ENCODE measurements at regions not wholly inside any gene's neighbourhood (a gene's known extent, or its start where the extent isn't known, plus 50 kb on each side); places are given as distances from the start of the nearest gene placed in this dataset.
"Not testable (repeated sequence)": the region's sequence is repeated elsewhere in the genome, so short reads cannot be mapped to it uniquely, and the experiment has no call there.

GRCh38 chr5:134471858-134472449, 53.5 kb upstream of the JADE2 start:
- DNase-seq (ENCODE audit: low read depth) = not testable (repeated sequence)

GRCh38 chr5:134468921-134469400, 56.5 kb upstream of the JADE2 start:
- DNase-seq (ENCODE audit: low read depth) = no peak

- DNase-seq (ENCODE audit: low read depth) = no peak
Observed at GRCh38 chr5:134467231-134467630, 55.5 kb upstream of the CDKN2AIPNL start.

GRCh38 chr5:134466241-134467069, 54.8 kb upstream of the CDKN2AIPNL start:
- DNase-seq (ENCODE audit: low read depth) = peak; percentile 74

- peak; percentile 85 for DNase-seq (ENCODE audit: low read depth)
Observed at GRCh38 chr5:134465816-134466240, 54.1 kb upstream of the CDKN2AIPNL start.

- no peak for DNase-seq (ENCODE audit: low read depth)
Observed at GRCh38 chr5:134464988-134465815, 53.5 kb upstream of the CDKN2AIPNL start.

GRCh38 chr5:134463991-134464760, 52.5 kb upstream of the CDKN2AIPNL start:
- DNase-seq (ENCODE audit: low read depth) = no peak

GRCh38 chr5:134463176-134463720, 51.6 kb upstream of the CDKN2AIPNL start:
- DNase-seq (ENCODE audit: low read depth) = no peak

GRCh38 chr5:134462761-134463160, 51.1 kb upstream of the CDKN2AIPNL start:
- DNase-seq (ENCODE audit: low read depth) = no peak

- no peak for DNase-seq (ENCODE audit: low read depth)
Observed at GRCh38 chr5:134462047-134462575, 50.4 kb upstream of the CDKN2AIPNL start.
